NAMALWA (cell line): ENCODE measurements at regions not wholly inside any gene's neighbourhood (a gene's known extent, or its start where the extent isn't known, plus 50 kb on each side); places are given as distances from the start of the nearest gene placed in this dataset.

ENCODE experiments used
- DNase-seq: peaks from one replicate; pipeline ENCODE4 v3.0.0-alpha.2; 2015; ENCODE audit warnings: low spot score

GRCh38 chr2:139946690-139947089 is 1166.5 kb upstream of the NXPH2 start:
- no peak for DNase-seq

DNA sequence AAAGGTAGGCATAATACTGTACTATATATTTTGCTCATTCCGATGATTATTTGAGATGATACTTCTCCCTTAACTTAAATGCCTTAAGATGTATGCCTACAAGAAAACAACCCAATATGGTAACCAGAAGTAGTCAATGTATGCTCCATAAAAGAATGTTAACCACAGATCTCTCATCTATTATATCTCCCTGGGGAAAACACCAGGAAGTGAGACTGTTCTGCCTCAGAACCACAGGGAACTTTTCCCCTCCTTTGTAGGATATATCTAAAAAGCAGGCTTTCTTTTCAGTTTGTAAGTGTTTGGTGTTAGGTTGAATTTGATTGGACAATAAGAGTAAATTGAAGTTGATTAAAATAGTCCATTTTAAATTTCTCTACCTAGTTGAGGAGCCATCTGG is 1160.5 kb upstream of the NXPH2 start:
- DNase-seq = no peak

DNA sequence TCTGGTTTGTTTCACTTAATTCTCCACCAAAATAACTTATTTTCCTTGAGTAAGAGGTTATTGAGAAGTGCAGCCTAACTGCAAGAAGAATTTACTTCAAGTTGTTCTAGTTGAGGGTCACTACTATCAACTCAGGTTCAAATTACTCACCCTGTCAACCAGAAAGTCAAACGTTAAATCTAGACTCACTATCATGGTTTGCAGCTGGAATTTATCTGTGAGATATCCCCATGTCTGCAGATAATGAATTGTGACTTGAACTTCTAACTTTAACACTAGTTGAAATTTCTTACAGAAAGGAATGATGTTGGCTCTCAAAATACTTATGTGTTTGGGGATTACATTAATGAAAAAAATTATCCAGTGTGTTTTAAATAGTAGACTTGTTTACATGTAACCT is 1145.7 kb upstream of the NXPH2 start:
- DNase-seq = no peak

GRCh38 chr2:139924070-139924469 is 1143.9 kb upstream of the NXPH2 start:
- no peak for DNase-seq

- DNase-seq = no peak
Observed at GRCh38 chr2:139918982-139919381, 1138.8 kb upstream of the NXPH2 start.

- DNase-seq = no peak
Observed at GRCh38 chr2:139917690-139918384, 1137.6 kb upstream of the NXPH2 start.

DNA sequence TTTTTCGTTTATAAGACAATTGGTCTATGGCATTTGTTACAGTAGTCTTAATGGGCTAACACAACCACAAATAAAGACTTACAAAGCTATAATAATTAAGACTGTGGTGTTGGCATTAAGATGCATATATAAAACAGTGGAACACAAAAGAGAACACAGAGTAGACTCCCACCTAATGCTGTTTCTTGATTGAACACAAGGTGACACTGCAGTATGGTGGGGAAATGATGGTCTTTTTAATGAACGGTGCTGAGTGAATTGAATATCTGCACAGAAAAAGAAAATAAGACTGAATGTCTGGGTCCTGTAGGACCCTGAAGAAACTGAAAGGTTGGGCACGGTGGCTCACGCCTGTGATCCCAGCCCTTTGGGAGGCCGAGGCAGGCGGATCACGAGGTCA is 1136.6 kb upstream of the NXPH2 start:
- peak; percentile 1 for DNase-seq

DNA sequence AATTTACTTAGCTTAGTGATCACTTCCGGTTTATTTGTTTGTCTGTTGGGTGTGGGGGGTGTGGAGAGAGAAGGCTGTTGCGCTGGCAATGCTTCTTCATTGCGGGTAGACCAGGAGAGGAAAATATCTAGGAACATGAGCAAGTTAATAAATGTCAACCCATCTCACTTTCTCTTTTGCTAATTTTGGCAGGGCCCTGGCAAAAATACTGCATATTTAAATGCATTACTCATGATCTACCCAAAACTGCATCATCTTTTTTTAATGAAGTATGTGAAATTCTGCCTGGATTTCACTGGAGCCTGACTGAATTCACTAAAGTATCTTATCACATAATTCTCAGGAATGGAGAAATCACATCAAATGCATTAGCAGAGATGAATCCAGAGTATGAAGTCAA is 1131.0 kb upstream of the NXPH2 start:
- no peak for DNase-seq

DNA sequence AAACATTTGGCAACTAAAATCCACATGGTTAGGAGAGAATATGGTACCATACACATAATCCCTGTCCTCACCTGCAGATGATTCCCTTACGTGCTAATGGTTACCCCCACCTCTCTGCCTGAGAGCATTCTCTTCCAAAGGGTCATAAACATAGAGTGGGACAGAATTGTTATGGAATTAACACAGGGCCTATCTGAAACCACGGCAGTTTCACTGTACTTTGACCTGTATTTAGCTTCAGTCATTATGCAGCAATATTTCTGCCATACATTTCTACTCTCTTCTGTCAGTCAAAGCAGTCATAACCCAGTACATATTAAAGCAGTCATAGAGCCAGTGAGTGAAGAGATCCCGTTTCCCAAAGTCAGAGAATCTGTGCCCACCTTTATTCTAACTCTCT is 1128.9 kb upstream of the NXPH2 start:
- DNase-seq = no peak

GRCh38 chr2:139905624-139906023 is 1125.4 kb upstream of the NXPH2 start:
- DNase-seq = no peak

DNA sequence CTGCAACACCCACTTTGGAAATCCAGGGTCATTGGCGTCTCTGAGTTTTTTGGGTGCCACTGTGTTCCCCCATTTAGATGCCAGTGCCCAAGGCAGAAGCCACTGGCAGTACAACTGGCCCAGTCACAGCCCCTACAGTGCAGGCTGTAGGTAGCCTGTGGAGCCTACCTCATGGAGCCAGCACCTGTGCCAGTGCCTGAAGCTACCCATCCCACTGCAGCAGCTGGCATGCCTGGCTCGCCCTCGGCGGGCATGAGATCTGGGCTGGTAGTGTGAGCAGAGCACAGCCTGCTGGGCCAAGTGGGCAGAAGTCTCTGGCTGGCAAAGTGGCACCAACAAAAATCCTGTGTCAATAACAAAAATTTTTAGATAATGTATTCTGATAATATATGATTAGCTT is 1111.4 kb upstream of the NXPH2 start:
- no peak for DNase-seq

DNA sequence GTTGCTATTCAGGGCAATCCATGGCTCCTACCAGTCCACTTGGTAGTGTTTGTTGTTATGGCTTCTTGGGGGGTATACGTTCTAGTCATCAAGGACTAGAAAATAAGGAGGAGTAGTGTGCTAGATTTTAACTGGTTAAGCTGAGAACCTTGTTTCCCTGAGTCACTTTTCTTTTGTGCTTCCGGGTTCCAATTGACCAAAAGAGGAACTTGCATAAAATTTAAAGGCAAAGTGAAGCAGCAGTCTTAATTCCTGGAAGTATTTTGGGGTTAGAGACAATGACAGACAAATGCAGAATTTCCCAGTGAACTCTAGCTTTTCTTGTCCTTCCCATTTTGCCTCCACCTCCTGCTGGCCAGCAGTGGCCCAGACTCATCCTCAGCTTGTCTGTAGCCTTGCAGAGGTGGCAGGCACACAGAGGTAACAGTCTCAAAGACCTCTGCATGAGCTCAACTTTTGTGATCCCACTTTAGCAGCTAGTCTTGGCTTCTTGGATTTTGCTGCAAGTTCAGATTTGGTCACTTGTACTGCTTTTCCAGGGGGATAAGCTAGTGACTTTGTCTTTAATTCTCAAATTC is 1105.8 kb upstream of the NXPH2 start:
- peak; percentile 12 for DNase-seq

- no peak for DNase-seq
Observed at GRCh38 chr2:139876964-139877363, 1096.8 kb upstream of the NXPH2 start.

DNA sequence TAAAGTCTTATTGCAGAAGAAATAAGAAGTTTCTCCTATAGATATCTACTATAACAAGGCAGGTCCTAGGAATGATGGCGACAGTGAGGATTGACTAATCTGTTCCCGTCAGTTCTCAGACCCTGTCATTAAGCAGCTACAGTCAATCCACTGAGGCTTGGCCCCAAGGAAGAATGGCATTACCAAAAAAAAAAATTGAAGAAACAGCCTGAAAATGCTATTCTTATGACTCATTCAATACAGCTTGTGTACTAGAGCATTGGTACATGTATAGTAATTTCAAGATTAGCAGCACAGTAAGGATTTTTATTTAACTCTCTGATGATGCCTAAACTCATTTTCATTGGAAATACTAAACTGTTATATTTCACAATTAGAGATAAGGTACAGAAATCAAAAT is 1096.1 kb upstream of the NXPH2 start:
- no peak for DNase-seq

DNA sequence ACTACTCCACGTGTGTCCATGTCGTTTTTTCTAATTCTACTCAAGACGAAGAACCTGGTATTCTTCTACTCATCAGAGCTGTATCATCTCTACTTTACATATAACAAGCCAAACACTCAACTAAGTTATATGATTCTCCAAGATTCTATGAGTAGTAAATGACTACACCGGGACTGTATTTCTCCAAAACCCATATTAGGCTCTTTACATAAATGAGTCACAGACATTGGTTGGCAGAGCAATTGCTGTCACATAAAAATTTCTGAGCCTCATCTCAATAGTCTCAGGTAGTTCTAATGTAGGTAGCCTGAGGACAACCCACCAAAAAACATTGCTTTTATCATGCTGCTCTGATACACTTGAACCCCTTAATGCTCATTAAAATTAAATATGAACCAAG is 1092.3 kb upstream of the NXPH2 start:
- no peak for DNase-seq

- no peak for DNase-seq
Observed at GRCh38 chr2:139872032-139872431, 1091.8 kb upstream of the NXPH2 start.

- no peak for DNase-seq
Observed at GRCh38 chr2:139867601-139868226, 1087.5 kb upstream of the NXPH2 start.

GRCh38 chr2:139864821-139865302 is 1084.7 kb upstream of the NXPH2 start:
- no peak for DNase-seq

GRCh38 chr2:139854769-139855483 is 1074.7 kb upstream of the NXPH2 start:
- no peak for DNase-seq

- DNase-seq = no peak
Observed at GRCh38 chr2:139850254-139850890, 1070.2 kb upstream of the NXPH2 start.

- no peak for DNase-seq
Observed at GRCh38 chr2:139836769-139837168, 1056.6 kb upstream of the NXPH2 start.

DNA sequence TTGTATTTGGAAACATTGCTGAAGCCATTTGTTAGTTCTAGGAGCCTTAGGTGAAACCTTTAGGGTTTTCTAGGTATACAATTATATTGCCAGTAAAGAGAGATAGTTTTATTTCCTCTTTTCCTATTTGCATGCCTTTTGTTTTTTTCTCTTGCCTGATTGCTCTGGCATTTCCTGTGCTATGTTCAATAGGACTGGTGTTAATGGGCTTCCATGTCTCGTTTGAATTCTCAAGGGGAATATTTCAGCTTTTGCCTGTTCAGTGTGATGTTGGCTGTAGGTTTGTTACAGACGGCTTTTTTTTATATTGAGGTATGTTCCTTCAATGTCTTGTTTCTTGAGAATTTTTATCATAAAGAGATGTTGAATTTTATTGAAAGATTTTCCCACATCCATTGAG is 1054.9 kb upstream of the NXPH2 start:
- no peak for DNase-seq
